Uterus (tissue), 2 donors: ENCODE measurements at regions not wholly inside any gene's neighbourhood (a gene's known extent, or its start where the extent isn't known, plus 50 kb on each side); places are given as distances from the start of the nearest gene placed in this dataset.

Source experiments
- CTCF ChIP-seq, 4 experiments: fragments of 200-600 bp in 2 of 4; fragments of 450-650 bp in 2 of 4; sonication (generic) in 2 of 4; IDR thresholded peaks; one replicate each; pipeline ENCODE4 v1.5.1; 2016 to 2019; ENCODE audit warnings: antibody characterized with exemption in 4 of 4, mild to moderate bottlenecking in 2 of 4, moderate library complexity in 1 of 4
- POLR2A ChIP-seq, 2 donors: fragments of 450-650 bp; IDR thresholded peaks; one replicate each; pipeline ENCODE4 v1.6.1; 2016; ENCODE audit warnings: antibody characterized with exemption in 2 of 2, mild to moderate bottlenecking in 1 of 2, moderate library complexity in 1 of 2

DNA sequence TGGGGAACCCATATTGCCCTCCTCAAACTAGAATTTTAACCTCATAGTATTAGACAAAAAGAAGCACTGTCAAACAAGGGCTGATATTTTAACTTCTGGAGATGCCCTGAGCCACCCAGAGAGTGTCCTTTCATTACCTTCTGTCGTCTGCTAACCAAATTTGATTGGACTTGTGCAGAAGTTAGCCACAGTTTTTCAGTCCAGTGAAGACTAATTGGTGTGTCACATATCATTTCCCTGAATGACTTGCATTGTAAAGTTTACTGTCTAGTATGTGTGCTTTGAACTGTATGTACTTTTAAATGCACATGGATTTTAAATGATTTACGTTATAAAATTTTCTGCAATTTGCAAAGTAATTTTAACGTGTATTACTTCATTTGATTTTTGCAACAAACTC, 646.5 kb downstream of the SATB2 start:
- TF ChIP-seq POLR2A (IDR thresholded peaks at IDR 0.05) (no peak), CTCF (IDR thresholded peaks at IDR 0.05) (no peak)
